LNCAP (cell line): ENCODE measurements at regions not wholly inside any gene's neighbourhood (a gene's known extent, or its start where the extent isn't known, plus 50 kb on each side); places are given as distances from the start of the nearest gene placed in this dataset.

ENCODE experiments used
- TF ChIP-seq, protein P1 (sequence below): fragments of 450-650 bp; IDR thresholded peaks from 2 replicates; pipeline ENCODE4 v1.5.1; 2017; ENCODE audit warnings: mild to moderate bottlenecking

DNA sequence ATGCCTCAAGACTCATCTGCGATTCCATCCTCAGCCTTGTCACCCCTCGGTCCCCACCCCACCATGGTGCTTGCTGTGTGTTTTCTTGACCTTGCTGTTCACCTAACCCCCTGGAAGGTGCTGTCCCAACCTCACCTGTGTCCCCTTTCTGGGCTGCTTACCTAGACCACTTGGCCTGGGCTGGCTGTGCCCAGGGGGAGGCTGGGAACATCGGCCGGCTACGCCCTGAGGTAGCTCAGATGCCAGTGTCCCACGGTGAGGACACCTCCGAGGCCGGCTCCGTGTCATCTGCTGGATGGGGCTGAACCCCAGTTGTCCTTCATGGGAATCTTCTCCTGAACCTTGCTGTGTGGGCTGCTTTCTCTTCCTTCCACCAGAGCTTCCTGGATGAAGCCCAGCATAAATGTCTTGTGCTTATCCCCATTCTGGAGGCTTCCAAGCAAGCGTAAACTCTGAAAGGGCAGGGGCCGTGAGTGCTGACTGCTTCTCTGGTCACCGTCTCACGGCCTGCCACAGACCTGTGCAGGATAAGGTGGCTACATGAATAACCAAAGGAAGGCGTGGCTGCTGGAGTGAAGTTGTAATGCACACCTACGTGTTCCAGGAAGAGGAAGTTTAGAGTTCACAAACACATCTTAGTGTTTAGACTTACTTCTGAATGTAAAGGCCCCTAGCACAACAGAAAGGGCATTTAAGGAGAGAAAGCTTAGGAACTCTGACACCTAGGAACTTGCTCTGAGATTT is 724.3 kb downstream of the TBC1D22A start:
- TF ChIP-seq, protein P1, sequence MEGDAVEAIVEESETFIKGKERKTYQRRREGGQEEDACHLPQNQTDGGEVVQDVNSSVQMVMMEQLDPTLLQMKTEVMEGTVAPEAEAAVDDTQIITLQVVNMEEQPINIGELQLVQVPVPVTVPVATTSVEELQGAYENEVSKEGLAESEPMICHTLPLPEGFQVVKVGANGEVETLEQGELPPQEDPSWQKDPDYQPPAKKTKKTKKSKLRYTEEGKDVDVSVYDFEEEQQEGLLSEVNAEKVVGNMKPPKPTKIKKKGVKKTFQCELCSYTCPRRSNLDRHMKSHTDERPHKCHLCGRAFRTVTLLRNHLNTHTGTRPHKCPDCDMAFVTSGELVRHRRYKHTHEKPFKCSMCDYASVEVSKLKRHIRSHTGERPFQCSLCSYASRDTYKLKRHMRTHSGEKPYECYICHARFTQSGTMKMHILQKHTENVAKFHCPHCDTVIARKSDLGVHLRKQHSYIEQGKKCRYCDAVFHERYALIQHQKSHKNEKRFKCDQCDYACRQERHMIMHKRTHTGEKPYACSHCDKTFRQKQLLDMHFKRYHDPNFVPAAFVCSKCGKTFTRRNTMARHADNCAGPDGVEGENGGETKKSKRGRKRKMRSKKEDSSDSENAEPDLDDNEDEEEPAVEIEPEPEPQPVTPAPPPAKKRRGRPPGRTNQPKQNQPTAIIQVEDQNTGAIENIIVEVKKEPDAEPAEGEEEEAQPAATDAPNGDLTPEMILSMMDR = no peak

DNA sequence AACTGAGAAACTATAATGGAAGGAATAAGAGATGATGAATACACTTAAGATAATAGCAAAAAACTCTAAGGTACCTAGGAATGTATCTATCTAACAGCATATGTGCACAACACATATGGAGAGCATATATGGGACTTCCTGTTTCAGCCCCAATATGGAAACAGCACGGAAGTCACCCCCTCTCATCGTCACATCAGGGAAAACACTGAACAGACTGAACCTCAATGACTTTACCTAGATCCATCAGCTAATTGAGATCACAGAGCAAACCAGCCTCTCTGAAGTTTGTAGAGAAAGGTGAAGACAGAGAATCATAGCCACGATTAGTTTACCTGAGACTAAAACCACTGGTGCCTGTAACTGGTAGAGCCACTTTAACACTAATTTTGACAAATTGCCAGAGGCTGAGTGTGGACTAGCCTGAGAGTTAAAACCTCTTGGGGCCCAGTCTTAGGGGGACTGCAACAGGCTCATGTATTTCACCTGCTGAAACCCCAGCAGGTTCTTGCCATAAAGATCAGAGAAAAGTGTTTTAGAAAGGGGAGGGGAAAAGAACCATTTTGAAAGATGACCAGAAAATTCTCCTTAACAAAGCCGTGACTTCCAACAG is 722.6 kb downstream of the TBC1D22A start:
- TF ChIP-seq, protein P1 = no peak

DNA sequence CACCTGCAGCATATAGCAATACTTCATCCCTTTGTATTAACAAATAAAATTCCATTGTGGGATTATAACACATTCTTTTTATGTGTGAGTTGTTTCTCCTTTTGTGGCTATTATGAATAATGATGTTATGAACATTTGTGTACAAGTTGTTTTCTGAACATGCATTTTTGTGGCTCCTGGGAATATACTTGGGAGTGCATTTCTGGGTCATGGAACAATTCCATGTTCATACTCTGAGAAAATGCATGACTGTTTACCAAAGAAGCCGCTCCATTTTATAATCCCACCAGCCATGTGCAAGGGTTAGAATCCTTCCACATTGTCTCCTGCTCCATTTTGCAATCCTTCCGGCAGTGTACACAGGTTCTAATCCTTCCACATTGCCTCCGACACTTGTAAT is 713.8 kb downstream of the TBC1D22A start:
- TF ChIP-seq, protein P1 = no peak

DNA sequence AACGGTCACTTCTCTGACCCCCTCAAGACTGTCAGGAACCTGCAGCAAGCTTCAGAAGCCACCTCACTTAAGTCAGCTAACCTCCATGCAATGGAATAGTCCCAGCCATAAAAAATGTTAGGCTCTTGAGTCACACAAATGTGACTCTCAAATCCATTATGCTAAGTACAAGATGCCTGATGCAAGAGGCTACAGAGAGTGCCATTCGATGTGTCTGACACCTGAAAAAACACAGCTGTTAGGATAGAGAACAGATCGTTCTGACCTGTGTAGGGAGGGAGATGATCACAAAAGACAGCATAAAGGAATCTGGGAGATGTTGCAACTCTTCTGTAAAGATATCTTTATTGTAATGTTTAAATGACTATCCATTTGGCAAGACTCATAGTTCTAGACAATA is 712.4 kb downstream of the TBC1D22A start:
- TF ChIP-seq, protein P1 = no peak

DNA sequence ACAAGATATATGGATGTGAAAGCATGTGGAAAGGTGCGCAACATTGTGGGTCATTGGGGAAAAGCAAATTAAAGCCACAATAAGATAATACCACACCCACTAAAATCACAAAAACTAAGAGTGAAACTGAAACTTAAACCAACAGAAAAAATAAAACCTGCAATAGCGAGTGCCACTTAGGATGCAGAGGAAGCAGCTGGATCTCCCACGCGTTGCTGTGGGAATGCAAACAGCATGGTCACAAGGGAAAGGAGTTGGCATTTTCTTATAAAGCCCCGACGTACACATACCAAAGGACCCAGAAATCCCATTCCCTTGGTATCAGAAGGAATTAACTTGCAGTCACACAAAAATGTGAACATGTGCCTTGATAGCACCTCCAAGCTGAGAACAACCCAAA is 712.0 kb downstream of the TBC1D22A start:
- TF ChIP-seq, protein P1 = no peak

DNA sequence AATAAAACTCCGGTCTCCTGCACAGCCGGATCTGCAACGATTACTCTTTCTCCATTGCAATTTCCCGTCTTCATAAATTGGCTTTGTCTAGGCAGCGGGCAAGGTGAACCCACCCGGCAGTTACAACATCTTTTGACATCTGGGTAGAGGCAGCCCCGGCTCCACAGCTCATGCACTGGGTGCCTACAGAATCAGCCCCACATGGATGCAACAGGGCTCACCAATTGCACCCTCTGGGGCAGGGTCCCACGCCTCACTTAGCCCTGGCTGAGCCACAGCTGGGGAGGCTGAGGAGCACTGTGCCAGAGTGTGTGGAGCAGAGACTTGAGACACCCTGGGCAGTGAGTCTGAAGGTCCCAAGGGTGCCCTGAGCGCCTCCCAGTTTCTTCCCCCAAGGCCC is 710.2 kb downstream of the TBC1D22A start:
- TF ChIP-seq, protein P1 = no peak

DNA sequence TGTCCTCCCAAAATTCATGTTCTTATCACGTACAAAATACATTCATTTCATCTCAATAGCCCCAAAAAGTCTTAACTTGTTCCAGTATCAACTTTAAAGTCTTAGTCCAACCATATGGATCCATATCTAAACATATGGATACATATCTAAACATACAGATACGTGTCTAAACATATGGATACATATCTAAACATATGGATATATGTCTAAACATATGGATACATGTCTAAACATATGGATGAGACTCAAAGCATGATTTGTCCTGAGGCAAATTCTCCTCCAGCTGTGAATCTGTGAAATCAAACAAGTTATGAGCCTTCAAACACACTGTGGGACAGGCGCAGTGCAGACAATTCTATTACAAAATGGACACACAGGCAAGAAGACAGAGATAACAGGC is 709.0 kb downstream of the TBC1D22A start:
- TF ChIP-seq, protein P1 = no peak
